Heart right ventricle (tissue), 16 donors: ENCODE measurements at regions not wholly inside any gene's neighbourhood (a gene's known extent, or its start where the extent isn't known, plus 50 kb on each side); places are given as distances from the start of the nearest gene placed in this dataset.

Experiments
- ATAC-seq, 8 donors: fragments of 200-7000 bp; cut with Tn5 transposase; one replicate each; pipeline ENCODE4 v1.9.1; 2020; ENCODE audit warnings: mild to moderate bottlenecking in 8 of 8, moderate library complexity in 8 of 8, moderate number of reproducible peaks in 1 of 8
- DNase-seq, 2 donors: peaks; one replicate each; pipeline ENCODE4 v3.0.0-alpha.2; 2020
- H3K27ac ChIP-seq, 10 donors: fragments of 200-600 bp; sonication (generic) in 2 of 10; one replicate each; pipeline versions ENCODE4 v1.5.0 to v1.8.0; 2020 to 2022; ENCODE audit warnings: mild to moderate bottlenecking in 3 of 10
- H3K27me3 ChIP-seq, 7 donors: fragments of 200-600 bp; one replicate each; pipeline ENCODE4 v1.8.0; 2021 to 2022; ENCODE audit warnings: mild to moderate bottlenecking in 2 of 7
- H3K36me3 ChIP-seq, 9 donors: fragments of 200-600 bp; sonication (generic) in 1 of 9; one replicate each; pipeline versions ENCODE4 v1.5.0 to v1.8.0; 2020 to 2022; ENCODE audit warnings: mild to moderate bottlenecking in 2 of 9
- H3K4me1 ChIP-seq, 9 donors: fragments of 200-600 bp; sonication (generic) in 1 of 9; one replicate each; pipeline versions ENCODE4 v1.5.0 to v1.8.0; 2020 to 2022; ENCODE audit warnings: mild to moderate bottlenecking in 4 of 9
- H3K4me3 ChIP-seq, 10 donors: fragments of 200-600 bp; sonication (generic) in 2 of 10; one replicate each; pipeline versions ENCODE4 v1.5.0 to v1.8.0; 2020 to 2022; ENCODE audit warnings: mild to moderate bottlenecking in 7 of 10, moderate library complexity in 2 of 10
- H3K9me3 ChIP-seq, 11 donors: fragments of 200-600 bp in 10 of 11; sonication (generic) in 2 of 11; one replicate each; pipeline versions ENCODE4 v1.5.0 to v1.8.0; 2013 to 2022; ENCODE audit warnings: mild to moderate bottlenecking in 2 of 11, control low read depth in 1 of 11, moderate library complexity in 1 of 11
- WGBS, 2 donors: extraction: QIAGEN DNeasy Blood & Tissue Kit; methylation state at CpG; one replicate each; pipeline ENCODE4 v1.1.7; 2013; ENCODE audit warnings: inconsistent platforms in 1 of 2; 5-methylcytosine and 5-hydroxymethylcytosine counted together
- intact Hi-C, 10 donors: fragments of 100-400 bp; cut with DNase I; formaldehyde crosslinking; loops; one replicate each; pipeline versions ENCODE4 v1.11.1 to v1.14.2; 2022
- TF ChIP-seq, protein P1 (sequence below), 9 donors: fragments of 200-600 bp; sonication (generic) in 2 of 9; IDR thresholded peaks; one replicate each; pipeline versions ENCODE4 v1.5.0 to v1.8.0; 2021 to 2022; ENCODE audit warnings: antibody characterized with exemption in 9 of 9, mild to moderate bottlenecking in 5 of 9, moderate library complexity in 1 of 9
- donor health status: Arrhythmogenic right ventricular cardiomyopathy.
- donor health status: ischemic (EF 13 %, LVEDD 7.1; RV severe dilation, severe dysfunction).
- donor health status: healthy with polysubstance abuse.
- donor health status: DM: no; HTN: yes; CAD: no.
- donor health status: DM: no; HTN: no; CAD: no.
- donor health status: ischemic (EF 25% LVEDD 6.9; RV normal size, moderate dysfunction).
- donor health status: ischemic (EF 25% LVEDD 5.7; RV mildly dilated, moderate dysfunction).
- donor health status: healthy.
- donor health status: DM: yes; HTN: yes; CAD: no.
- donor health status: Ischemic cardiomyopathy.
- donor health status: ischemic (EF 35%, LVEDD 5.7; RV mildly dilated, moderate dysfunction).
- donor health status: nonischemic (EF 11% LVEDD 7.7; RV severe dilation, severe dysfunction).
- donor health status: DM: yes; HTN: yes; CAD: no.
- donor health status: PGD.
- donor health status: ischemic (EF 29% LVEDD 5.4; RV normal size, mild dysfunction).
- donor health status: nonischemic (EF 23%, LVEDD 6.1; RV moderate dilation, normal function).

DNA sequence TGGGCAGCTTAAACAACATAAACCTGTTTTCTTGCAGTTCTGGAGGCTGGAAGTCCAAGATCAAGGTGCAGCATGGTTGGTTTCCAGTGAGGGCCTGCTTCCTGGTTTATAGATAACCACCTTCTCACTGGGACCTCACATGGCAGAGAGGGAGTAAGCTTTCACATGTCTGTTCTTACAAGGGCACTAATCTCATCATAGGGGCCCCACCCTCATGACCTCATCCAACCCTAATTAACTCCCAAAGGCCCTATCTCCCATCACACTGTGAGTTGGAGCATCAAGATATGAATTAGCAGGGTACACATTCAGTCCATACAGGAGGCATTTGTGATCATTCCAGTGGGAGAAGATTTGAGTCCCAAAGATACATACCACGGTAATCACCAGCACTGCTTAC is 50.5 kb upstream of the GRIN2A start:
- peaks cover 0 to 10% (median 0%) of the 10 kb centered on the region in 9 donors for H3K4me1 ChIP-seq
- ATAC-seq = no peak
- H3K27me3 ChIP-seq = peaks cover 0 to 7% (median 5%) of the 10 kb centered on the region in 7 donors
- 90 to 92% methylated on average over 1 of the region's 1 CpG for WGBS, 2 donors
- DNase-seq = no peak
- no peaks in the 10 kb centered on the region for H3K36me3 ChIP-seq
- no peak overlapping the region for H3K27ac ChIP-seq
- TF ChIP-seq, protein P1, sequence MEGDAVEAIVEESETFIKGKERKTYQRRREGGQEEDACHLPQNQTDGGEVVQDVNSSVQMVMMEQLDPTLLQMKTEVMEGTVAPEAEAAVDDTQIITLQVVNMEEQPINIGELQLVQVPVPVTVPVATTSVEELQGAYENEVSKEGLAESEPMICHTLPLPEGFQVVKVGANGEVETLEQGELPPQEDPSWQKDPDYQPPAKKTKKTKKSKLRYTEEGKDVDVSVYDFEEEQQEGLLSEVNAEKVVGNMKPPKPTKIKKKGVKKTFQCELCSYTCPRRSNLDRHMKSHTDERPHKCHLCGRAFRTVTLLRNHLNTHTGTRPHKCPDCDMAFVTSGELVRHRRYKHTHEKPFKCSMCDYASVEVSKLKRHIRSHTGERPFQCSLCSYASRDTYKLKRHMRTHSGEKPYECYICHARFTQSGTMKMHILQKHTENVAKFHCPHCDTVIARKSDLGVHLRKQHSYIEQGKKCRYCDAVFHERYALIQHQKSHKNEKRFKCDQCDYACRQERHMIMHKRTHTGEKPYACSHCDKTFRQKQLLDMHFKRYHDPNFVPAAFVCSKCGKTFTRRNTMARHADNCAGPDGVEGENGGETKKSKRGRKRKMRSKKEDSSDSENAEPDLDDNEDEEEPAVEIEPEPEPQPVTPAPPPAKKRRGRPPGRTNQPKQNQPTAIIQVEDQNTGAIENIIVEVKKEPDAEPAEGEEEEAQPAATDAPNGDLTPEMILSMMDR (IDR thresholded peaks at IDR 0.05) = no peak
- H3K9me3 ChIP-seq = peaks cover 0 to 28% (median 14%) of the 10 kb centered on the region in 11 donors
- no peak overlapping the region for H3K4me3 ChIP-seq
- intact Hi-C loops = no loop called here

DNA sequence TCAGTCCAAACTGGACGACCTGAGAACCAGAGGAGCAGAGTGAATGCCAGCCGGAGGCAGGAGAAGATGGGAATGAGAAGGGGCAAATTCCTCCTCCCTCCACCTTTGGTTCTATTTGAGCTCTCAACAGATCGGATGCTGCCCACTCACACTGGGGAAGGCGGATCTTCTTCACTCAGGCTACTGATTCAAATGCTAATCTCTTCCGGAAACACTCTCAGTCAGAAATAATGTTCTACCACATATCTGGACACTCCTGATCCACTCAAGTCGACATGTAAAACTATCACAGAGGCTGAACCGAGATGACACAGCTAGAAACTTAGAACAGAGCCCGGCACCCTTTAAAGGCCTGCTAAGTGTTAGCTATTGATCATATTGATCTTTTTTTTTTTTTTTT is 57.4 kb upstream of the GRIN2A start:
- no peak overlapping the region for H3K4me3 ChIP-seq
- peaks cover 0 to 38% (median 10%) of the 10 kb centered on the region in 7 donors for H3K27me3 ChIP-seq
- no peaks in the 10 kb centered on the region for H3K9me3 ChIP-seq
- 44 to 51% methylated on average over 8 of the region's 8 CpGs for WGBS, 2 donors
- TF ChIP-seq, protein P1 (IDR thresholded peaks at IDR 0.05) = no peak
- H3K4me1 ChIP-seq = no peaks in the 10 kb centered on the region
- no peak overlapping the region for H3K27ac ChIP-seq
- H3K36me3 ChIP-seq = no peaks in the 10 kb centered on the region
- intact Hi-C loops = no loop called here
- ATAC-seq (no peak), DNase-seq (no peak)

DNA sequence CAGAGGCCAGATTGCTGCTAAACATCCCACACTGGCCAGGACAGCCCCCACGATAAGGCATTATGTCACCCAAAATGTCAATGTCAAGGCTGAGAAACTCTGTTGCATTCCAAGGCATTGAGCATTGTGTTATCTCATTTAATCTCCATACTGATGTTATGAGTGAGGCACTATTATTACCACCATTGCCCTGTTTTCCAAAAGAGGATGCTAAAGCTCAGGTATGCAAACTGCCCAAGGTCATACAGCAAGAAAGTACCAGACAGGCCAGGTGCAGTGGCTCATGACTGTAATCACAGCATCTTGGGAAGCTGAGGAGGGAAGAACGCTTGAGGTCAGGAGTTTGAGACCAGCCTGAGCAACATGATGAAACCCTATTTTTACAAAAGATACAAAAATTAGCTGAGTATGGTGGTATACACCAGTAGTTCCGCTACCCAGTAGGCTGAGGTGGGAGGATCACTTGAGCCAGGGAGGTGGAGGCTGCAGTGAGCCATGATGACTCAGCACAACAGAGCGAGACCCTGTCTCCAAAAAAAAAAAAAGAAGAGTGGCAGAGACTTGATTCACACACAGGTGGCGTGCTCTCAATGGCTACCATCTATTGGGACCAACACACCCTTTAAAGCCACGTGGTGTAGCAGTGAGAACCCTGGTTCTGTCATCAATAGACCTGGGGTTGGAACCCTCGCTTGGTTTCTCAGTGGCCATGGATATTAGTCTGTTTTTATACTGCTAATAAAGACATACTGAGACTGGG is 58.8 kb upstream of the GRIN2A start:
- TF ChIP-seq, protein P1 (IDR thresholded peaks at IDR 0.05) = no peak
- Histone ChIP-seq H3K9me3 (no peaks in the 10 kb centered on the region), H3K4me3 (no peak overlapping the region), H3K4me1 (no peaks in the 10 kb centered on the region), H3K36me3 (no peaks in the 10 kb centered on the region), H3K27ac (no peak overlapping the region), H3K27me3 (peaks cover 0 to 38% (median 10%) of the 10 kb centered on the region in 7 donors)
- intact Hi-C loops = no loop called here
- 74 to 81% methylated on average over 7 of the region's 7 CpGs for WGBS, 2 donors
- ATAC-seq (no peak), DNase-seq (no peak)

DNA sequence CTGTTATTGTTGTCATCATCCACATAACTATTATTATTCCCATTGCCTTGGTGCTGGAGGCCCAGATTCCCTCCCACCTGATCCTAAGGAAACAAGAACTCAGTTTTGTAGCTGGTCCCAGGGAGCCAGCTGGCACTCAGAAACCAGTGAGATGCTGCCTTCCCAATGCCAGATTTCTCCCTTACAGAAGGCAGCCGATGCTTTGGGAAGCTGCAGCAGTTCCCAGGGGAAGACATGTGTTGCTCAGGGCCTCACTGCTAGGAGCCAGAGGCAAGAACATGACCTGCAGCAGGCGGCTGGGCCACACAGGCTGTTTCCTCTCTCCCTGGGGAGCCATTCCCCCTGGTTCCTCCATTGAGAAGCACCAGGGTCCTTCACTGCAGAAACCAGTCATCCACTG is 59.9 kb upstream of the GRIN2A start:
- no peaks in the 10 kb centered on the region for H3K9me3 ChIP-seq
- TF ChIP-seq, protein P1 (IDR thresholded peaks at IDR 0.05) = no peak
- H3K4me3 ChIP-seq = no peak overlapping the region
- no peak for DNase-seq
- intact Hi-C loops = no loop called here
- no peak for ATAC-seq
- H3K4me1 ChIP-seq = no peaks in the 10 kb centered on the region
- peaks cover 0 to 38% (median 10%) of the 10 kb centered on the region in 7 donors for H3K27me3 ChIP-seq
- no peak overlapping the region for H3K27ac ChIP-seq
- 44 to 50% methylated on average over 2 of the region's 2 CpGs for WGBS, 2 donors
- no peaks in the 10 kb centered on the region for H3K36me3 ChIP-seq
